ENCODE measurements at regions not wholly inside any gene's neighbourhood (a gene's known extent, or its start where the extent isn't known, plus 50 kb on each side); places are given as distances from the start of the nearest gene placed in this dataset.
"Not testable (repeated sequence)": the region's sequence is repeated elsewhere in the genome, so short reads cannot be mapped to it uniquely, and the experiment has no call there.

DNA sequence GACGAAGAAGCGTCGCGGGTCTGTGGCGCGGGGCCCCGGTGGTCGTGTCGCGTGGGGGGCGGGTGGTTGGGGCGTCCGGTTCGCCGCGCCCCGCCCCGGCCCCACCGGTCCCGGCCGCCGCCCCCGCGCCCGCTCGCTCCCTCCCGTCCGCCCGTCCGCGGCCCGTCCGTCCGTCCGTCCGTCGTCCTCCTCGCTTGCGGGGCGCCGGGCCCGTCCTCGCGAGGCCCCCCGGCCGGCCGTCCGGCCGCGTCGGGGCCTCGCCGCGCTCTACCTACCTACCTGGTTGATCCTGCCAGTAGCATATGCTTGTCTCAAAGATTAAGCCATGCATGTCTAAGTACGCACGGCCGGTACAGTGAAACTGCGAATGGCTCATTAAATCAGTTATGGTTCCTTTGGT, 1533.5 kb upstream of the TPTE start:
- CTCF ChIA-PET; POLR2A ChIA-PET; DNase-seq (ENCODE audit: extremely low spot score): not testable (repeated sequence)

DNA sequence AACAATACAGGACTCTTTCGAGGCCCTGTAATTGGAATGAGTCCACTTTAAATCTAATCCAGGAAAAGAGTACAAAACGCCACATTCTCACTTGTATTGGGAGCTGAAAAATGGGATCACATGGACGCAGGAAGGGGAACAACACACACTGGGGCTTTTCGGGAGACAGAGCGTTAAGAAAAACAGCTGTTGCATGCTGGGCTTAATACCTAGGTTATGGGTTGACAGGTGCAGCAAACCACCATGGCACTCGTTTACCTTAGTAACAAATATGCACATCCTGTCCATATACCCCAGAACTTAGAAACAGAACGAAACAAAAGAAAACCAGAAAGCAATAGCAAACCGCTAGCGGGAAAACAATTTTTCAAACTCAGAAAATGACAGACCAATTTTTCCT, 1532.7 kb upstream of the TPTE start:
- CTCF ChIA-PET: no interaction called here
- no peak for DNase-seq (ENCODE audit: extremely low spot score)

DNA sequence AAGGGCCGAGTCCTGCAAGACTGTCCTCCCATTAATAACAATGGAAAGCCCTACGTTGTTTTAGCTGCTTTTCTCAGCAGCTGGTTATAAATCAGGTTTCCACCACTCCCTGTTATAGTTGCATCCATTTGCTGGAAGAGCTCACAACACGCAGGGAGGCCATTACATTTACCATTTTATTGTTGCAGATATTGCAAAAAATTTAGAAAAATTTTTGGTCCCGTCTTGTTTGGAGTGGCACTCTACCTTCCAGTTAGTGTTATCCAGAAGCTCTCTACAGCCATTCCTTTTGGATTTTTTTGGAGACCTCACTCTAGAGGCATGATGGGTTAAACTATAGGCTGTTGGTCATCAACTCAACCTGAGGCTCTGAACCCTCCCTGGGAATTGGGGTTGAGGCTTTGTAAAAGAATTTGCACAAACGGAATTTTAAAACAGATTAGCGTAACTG, 1532.1 kb upstream of the TPTE start:
- CTCF ChIA-PET: no interaction called here
- POLR2A ChIA-PET: no interaction called here
- TF ChIP-seq ELF4 (IDR thresholded peaks at IDR 0.05): no peak
- no peak for TF ChIP-seq NFRKB (IDR thresholded peaks at IDR 0.05)
- TF ChIP-seq L3MBTL2 (conservative IDR thresholded peaks at IDR 0.05): no peak
- no peak for TF ChIP-seq TARDBP (IDR thresholded peaks at IDR 0.05)
- no peak for TF ChIP-seq ARNT (IDR thresholded peaks at IDR 0.05)
- no peak for TF ChIP-seq CTBP1 (IDR thresholded peaks at IDR 0.05; ENCODE audit: borderline replicate concordance)
- no peak for TF ChIP-seq SP1 (IDR thresholded peaks at IDR 0.05)
- no peak for TF ChIP-seq FOXK2 (IDR thresholded peaks at IDR 0.05)
- TF ChIP-seq HDGF (IDR thresholded peaks at IDR 0.05; ENCODE audit: borderline replicate concordance): no peak
- TF ChIP-seq FOXA1 (IDR thresholded peaks at IDR 0.05): no peak
- TF ChIP-seq ZNF384 (IDR thresholded peaks at IDR 0.05): no peak
- TF ChIP-seq LEF1 (IDR thresholded peaks at IDR 0.05; ENCODE audit: borderline replicate concordance): no peak
- no peak for DNase-seq (ENCODE audit: extremely low spot score)

More for the DNA sequence above, 1532.7 kb upstream of the TPTE start:
- TF ChIP-seq LEF1 (IDR thresholded peaks at IDR 0.05; ENCODE audit: borderline replicate concordance) (no peak), L3MBTL2 (conservative IDR thresholded peaks at IDR 0.05) (no peak), SP1 (IDR thresholded peaks at IDR 0.05) (no peak), TARDBP (IDR thresholded peaks at IDR 0.05) (no peak), CTBP1 (IDR thresholded peaks at IDR 0.05; ENCODE audit: borderline replicate concordance) (no peak), FOXA1 (IDR thresholded peaks at IDR 0.05) (no peak), FOXM1 (IDR thresholded peaks at IDR 0.05; ENCODE audit: borderline replicate concordance) (no peak), SUZ12 (IDR thresholded peaks at IDR 0.05) (no peak), HDGF (IDR thresholded peaks at IDR 0.05; ENCODE audit: borderline replicate concordance) (no peak), BHLHE40 (IDR thresholded peaks at IDR 0.05; ENCODE audit: borderline replicate concordance) (no peak)
- TF ChIP-seq, protein P1, sequence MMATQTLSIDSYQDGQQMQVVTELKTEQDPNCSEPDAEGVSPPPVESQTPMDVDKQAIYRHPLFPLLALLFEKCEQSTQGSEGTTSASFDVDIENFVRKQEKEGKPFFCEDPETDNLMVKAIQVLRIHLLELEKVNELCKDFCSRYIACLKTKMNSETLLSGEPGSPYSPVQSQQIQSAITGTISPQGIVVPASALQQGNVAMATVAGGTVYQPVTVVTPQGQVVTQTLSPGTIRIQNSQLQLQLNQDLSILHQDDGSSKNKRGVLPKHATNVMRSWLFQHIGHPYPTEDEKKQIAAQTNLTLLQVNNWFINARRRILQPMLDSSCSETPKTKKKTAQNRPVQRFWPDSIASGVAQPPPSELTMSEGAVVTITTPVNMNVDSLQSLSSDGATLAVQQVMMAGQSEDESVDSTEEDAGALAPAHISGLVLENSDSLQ (IDR thresholded peaks at IDR 0.05): no peak
- POLR2A ChIA-PET: no interaction called here

DNA sequence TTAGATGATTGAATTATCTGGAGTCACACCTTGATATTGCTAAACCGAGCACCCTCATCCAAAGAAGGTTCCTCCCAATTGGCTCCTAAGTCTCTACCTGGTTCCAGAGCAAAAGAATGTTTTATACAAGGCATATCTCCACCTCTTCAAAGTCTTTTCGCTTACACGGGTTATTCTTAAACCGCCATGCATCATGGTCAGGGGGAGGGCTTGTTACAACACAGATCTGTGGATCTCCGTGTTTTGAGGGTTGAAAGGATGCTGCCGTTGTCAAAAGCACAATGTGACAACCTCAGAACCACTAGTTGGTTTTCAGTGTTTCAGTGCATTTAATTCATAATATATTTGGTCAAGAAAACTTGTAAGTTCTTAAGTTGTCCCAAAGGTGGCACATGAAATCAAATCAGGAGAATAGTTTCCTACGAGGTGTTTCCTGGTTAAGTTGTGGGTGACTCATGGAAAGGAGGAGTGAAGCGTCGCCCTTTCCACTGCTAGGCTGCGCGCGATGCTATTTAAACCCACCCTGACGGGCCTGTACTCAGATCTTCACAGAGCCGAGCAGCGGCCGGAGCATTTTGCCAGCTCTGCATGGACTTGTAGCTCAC, 1531.6 kb upstream of the TPTE start:
- CTCF ChIA-PET: no interaction called here
- POLR2A ChIA-PET: no interaction called here
- TF ChIP-seq FOXK2 (IDR thresholded peaks at IDR 0.05) (no peak), ELF4 (IDR thresholded peaks at IDR 0.05) (no peak), SUZ12 (IDR thresholded peaks at IDR 0.05) (no peak), ZNF384 (IDR thresholded peaks at IDR 0.05) (no peak), LEF1 (IDR thresholded peaks at IDR 0.05; ENCODE audit: borderline replicate concordance) (no peak), ARNT (IDR thresholded peaks at IDR 0.05) (no peak), HDGF (IDR thresholded peaks at IDR 0.05; ENCODE audit: borderline replicate concordance) (no peak), L3MBTL2 (conservative IDR thresholded peaks at IDR 0.05) (no peak), BHLHE40 (IDR thresholded peaks at IDR 0.05; ENCODE audit: borderline replicate concordance) (no peak), FOXM1 (IDR thresholded peaks at IDR 0.05; ENCODE audit: borderline replicate concordance) (no peak), CTBP1 (IDR thresholded peaks at IDR 0.05; ENCODE audit: borderline replicate concordance) (no peak), SP1 (IDR thresholded peaks at IDR 0.05) (no peak), NFRKB (IDR thresholded peaks at IDR 0.05) (no peak), TARDBP (IDR thresholded peaks at IDR 0.05) (no peak), FOXA1 (IDR thresholded peaks at IDR 0.05) (no peak)
- peak; percentile 39 for DNase-seq (ENCODE audit: extremely low spot score)

DNA sequence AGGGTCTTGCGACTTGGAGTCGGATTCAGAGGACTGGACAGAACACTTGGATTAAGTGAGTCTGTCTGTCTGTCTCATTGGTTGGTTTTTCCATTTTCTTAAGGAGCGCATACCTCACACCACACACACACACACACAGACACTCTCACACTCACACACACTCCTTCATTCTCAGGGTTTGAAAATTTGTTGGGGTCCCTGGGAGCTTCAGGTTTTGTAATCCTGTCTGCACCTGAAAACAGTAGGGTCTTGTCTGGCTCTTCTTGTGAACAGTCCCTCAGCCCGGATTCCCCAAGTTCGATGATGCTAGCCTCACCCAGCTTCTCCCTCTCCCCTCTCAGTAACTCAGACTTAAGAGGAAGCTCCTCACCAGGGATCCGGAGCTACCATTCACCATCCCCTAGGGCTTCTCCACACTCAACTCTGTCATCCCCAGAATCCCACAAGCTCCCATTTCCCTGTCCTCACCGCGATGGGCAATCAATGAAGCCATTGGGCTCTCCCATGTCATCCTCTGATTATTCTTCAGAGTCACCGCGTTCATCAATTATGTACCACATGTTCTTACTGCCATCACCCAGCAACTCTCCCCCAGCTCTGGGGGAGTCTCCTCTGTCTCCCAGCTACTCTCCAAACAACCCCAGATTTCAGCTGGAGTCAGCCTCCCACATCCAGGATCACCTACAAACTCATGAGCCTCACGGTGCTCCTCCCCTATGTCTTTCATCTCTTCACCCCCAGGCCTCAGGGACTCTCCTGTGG, 1530.9 kb upstream of the TPTE start:
- DNase-seq (ENCODE audit: extremely low spot score): no peak
- ChIA-PET POLR2A (no interaction called here), CTCF (no interaction called here)
- TF ChIP-seq FOXA1 (IDR thresholded peaks at IDR 0.05) (no peak), ELF4 (IDR thresholded peaks at IDR 0.05) (no peak), SUZ12 (IDR thresholded peaks at IDR 0.05) (no peak), NFRKB (IDR thresholded peaks at IDR 0.05) (no peak), FOXK2 (IDR thresholded peaks at IDR 0.05) (no peak), TARDBP (IDR thresholded peaks at IDR 0.05) (no peak), ZNF384 (IDR thresholded peaks at IDR 0.05) (no peak), ARNT (IDR thresholded peaks at IDR 0.05) (no peak), BHLHE40 (IDR thresholded peaks at IDR 0.05; ENCODE audit: borderline replicate concordance) (no peak), SP1 (IDR thresholded peaks at IDR 0.05) (no peak), FOXM1 (IDR thresholded peaks at IDR 0.05; ENCODE audit: borderline replicate concordance) (no peak), HDGF (IDR thresholded peaks at IDR 0.05; ENCODE audit: borderline replicate concordance) (no peak), CTBP1 (IDR thresholded peaks at IDR 0.05; ENCODE audit: borderline replicate concordance) (no peak)
- TF ChIP-seq, protein P1 (IDR thresholded peaks at IDR 0.05): no peak

DNA sequence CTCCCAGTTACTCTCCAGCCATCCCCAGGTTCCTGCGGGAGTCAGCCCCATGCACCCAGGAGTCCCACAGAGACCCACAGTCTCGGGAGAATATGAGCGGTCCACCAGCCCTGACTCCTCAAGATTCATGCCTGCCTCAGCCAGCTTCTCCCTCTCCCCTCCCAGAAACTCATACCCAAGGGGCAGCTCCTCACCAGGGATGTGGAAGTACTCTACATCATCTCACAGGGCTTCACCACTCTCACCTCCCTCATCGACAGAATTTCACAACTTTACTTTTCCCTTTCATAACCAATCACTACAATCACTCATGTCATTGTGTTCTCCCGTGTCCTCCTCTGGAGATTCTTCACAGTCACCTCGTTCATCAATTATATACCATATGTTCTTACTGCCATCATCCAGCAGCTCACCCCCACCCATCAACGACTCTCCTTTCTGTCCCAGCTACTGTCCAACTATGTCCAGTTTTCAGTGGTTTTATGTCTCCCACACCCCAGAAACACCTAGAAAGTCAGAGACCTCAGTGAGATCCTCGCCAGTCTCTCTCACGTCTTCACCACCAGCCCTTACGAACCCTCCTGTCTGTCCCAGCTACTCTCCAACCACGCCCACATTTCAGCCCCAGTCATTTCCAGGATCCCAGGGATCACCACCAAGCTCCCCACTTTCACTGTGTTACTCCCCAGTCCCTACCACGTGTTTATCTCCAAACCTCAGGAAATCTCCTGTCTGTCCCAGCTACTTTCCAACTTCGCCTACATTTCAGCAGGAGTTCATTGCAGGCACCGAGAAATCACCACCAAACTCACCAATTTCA, 1530.1 kb upstream of the TPTE start:
- POLR2A ChIA-PET: no interaction called here
- no peak for TF ChIP-seq FOXK2 (IDR thresholded peaks at IDR 0.05)
- TF ChIP-seq HDGF (IDR thresholded peaks at IDR 0.05; ENCODE audit: borderline replicate concordance): no peak
- no peak for TF ChIP-seq FOXM1 (IDR thresholded peaks at IDR 0.05; ENCODE audit: borderline replicate concordance)
- no peak for TF ChIP-seq ELF4 (IDR thresholded peaks at IDR 0.05)
- no peak for TF ChIP-seq SP1 (IDR thresholded peaks at IDR 0.05)
- TF ChIP-seq FOXA1 (IDR thresholded peaks at IDR 0.05): no peak
- TF ChIP-seq ARNT (IDR thresholded peaks at IDR 0.05): no peak
- TF ChIP-seq, protein P1 (IDR thresholded peaks at IDR 0.05): no peak
- no peak for TF ChIP-seq L3MBTL2 (conservative IDR thresholded peaks at IDR 0.05)
- TF ChIP-seq TARDBP (IDR thresholded peaks at IDR 0.05): no peak
- CTCF ChIA-PET: no interaction called here
- no peak for DNase-seq (ENCODE audit: extremely low spot score)

Data from HEK293T (cell line).